ENCODE measurements at regions not wholly inside any gene's neighbourhood (a gene's known extent, or its start where the extent isn't known, plus 50 kb on each side); places are given as distances from the start of the nearest gene placed in this dataset.

DNA sequence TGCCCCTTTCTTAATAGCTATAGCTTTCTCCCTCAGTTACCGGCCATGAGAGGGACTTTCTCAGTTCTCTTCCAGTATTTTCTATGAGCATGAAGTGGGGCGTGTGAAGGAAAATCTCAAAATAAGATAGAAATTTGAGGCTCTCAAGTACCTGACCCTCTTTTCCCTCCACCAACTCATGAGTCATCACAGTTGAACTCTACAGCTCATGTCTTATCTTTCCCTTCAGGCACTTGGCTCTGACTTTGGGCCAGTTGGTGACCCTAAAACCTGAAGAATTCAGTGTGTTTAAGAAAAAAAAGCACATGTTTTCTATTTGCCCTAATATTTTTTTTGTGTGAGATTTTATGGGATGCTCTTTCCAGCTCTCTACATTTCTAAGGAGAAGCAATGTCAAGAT lies 896.7 kb upstream of the ZEB2 start:
- intact Hi-C loops (cut with DNase I) = no loop called here
- WGBS, 2 donors = 96 to 99% methylated on average over 2 of the region's 2 CpGs
- ATAC-seq (ENCODE audit: low FRiP score) = no peak
- Histone ChIP-seq H3K9me3 (ENCODE audit: control insufficient read depth, low read length) (peaks cover 3% of the 10 kb centered on the region), H3K27me3 (ENCODE audit: control insufficient read depth in 1 of 2, insufficient read depth in 2 of 2, low read length in 1 of 2) (no peaks in the 10 kb centered on the region), H3K4me3 (ENCODE audit: low read length in 2 of 2) (no peak overlapping the region), H3K4me1 (ENCODE audit: control insufficient read depth in 1 of 2, insufficient read depth in 2 of 2, low read length in 2 of 2) (no peaks in the 10 kb centered on the region), H3K36me3 (ENCODE audit: control insufficient read depth in 1 of 2, insufficient read depth in 2 of 2, low read length in 1 of 2) (no peaks in the 10 kb centered on the region), H3K27ac (ENCODE audit: low read depth in 1 of 2, low read length in 2 of 2) (no peak overlapping the region)
- DNase-seq = no peak

DNA sequence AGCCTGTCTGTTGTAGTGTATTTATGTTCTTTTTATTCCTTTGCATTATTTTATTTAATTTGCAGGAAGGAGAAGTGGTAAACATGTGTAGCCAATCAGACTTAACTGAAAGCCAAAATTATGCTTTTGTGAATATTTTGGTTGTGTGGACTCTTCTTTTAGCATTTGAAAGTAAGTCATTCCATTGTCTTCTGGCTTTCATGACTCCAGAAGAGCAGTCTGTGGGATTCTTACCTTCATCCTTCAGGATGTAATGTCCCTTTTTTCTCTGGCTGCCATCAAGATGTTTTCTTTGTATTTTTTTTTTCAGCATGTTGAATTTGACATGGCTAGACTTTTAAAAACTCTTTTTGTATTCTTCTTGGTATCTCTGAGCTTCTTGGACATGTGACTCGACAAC lies 895.2 kb upstream of the ZEB2 start:
- Histone ChIP-seq H3K36me3 (ENCODE audit: control insufficient read depth in 1 of 2, insufficient read depth in 2 of 2, low read length in 1 of 2) (no peaks in the 10 kb centered on the region), H3K4me3 (ENCODE audit: low read length in 2 of 2) (no peak overlapping the region), H3K9me3 (ENCODE audit: control insufficient read depth, low read length) (peaks cover 3% of the 10 kb centered on the region), H3K27ac (ENCODE audit: low read depth in 1 of 2, low read length in 2 of 2) (no peak overlapping the region), H3K4me1 (ENCODE audit: control insufficient read depth in 1 of 2, insufficient read depth in 2 of 2, low read length in 2 of 2) (no peaks in the 10 kb centered on the region), H3K27me3 (ENCODE audit: control insufficient read depth in 1 of 2, insufficient read depth in 2 of 2, low read length in 1 of 2) (no peaks in the 10 kb centered on the region)
- DNase-seq (no peak), ATAC-seq (ENCODE audit: low FRiP score) (no peak)
- WGBS, 2 donors = 95 to 97% methylated on average over 1 of the region's 1 CpG
- intact Hi-C loops (cut with DNase I) = no loop called here

DNA sequence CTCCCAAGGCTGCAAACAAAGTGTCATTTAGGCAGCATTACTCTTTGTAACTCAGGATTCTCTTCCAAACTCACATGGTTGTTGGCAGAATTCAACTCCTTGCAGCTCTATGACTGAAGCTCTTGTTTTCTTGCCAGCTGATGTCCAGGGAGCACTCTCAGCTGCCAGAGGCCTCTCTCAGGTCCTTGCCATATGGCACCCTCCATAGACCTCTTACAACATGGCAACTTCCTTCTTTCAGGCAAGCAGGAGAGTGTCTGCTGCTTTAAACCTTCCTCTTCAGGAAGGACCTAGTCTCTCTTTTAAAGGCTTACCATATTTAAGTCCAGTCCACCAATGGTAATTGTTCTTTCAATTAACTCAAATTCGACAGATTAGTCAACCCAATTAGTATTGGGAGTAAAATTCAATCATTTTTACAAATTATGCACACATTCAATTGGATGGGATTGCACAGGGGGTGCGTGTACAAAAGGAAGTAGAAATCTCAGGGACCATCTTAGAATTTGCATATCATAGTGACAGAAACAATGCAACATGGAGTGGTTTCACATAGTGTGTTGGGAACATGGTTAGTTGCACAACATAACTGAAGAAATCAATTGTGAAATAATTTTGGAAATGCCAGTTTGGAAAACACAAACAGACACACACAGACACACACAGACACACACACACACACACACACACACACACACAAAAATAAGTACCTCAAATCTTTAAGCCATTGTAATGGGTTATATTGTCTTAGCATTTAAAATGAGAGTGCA lies 893.5 kb upstream of the ZEB2 start:
- 92 to 93% methylated on average over 2 of the region's 2 CpGs for WGBS, 2 donors
- no peak overlapping the region for H3K4me3 ChIP-seq (ENCODE audit: low read length in 2 of 2)
- ATAC-seq (ENCODE audit: low FRiP score) (no peak), DNase-seq (no peak)
- intact Hi-C loops (cut with DNase I) = no loop called here
- H3K9me3 ChIP-seq (ENCODE audit: control insufficient read depth, low read length) = peaks cover 3% of the 10 kb centered on the region
- H3K27me3 ChIP-seq (ENCODE audit: control insufficient read depth in 1 of 2, insufficient read depth in 2 of 2, low read length in 1 of 2) = no peaks in the 10 kb centered on the region
- no peaks in the 10 kb centered on the region for H3K36me3 ChIP-seq (ENCODE audit: control insufficient read depth in 1 of 2, insufficient read depth in 2 of 2, low read length in 1 of 2)
- H3K27ac ChIP-seq (ENCODE audit: low read depth in 1 of 2, low read length in 2 of 2) = no peak overlapping the region
- no peaks in the 10 kb centered on the region for H3K4me1 ChIP-seq (ENCODE audit: control insufficient read depth in 1 of 2, insufficient read depth in 2 of 2, low read length in 2 of 2)

DNA sequence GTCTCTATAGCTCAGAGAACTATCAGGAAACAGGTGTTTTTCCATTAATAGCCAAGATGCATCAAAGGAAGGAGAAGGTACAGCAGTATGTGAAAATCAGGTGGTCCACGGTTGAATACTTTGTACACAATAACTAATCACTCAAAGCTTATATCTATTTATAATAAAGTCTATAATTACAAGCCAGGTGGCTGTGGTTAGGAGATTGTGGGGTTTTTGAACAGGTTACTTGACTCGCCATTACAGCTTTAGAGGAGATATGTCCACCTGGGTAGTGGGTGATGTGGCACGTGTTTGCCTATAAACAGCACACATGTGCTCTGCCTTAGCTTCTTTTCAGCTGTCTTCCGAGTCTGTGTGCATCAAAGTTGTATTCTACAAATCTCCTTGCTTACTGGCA lies 892.2 kb upstream of the ZEB2 start:
- intact Hi-C loops (cut with DNase I) = no loop called here

DNA sequence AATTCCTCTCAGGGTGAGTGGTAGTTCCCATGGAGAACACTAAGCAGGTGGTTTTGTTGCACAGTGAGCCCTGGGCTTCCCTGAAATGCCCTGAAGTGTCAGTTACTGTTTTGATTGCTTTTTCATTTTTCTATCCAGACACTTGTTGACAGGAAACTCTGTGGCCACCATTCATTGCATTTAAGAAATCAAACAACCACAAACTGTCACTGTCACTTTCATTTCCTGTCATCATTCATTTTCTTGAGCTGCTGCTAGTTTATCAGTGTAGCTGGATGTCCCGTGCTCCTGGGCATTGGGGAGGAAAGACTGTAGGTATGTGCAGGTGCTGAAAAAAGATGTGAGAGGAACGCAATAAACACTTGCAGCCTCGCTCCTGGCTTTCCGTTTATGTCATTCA lies 891.6 kb upstream of the ZEB2 start:
- H3K27ac ChIP-seq (ENCODE audit: low read depth in 1 of 2, low read length in 2 of 2) = no peak overlapping the region

More for the DNA sequence above, 892.2 kb upstream of the ZEB2 start:
- H3K36me3 ChIP-seq (ENCODE audit: control insufficient read depth in 1 of 2, insufficient read depth in 2 of 2, low read length in 1 of 2) = no peaks in the 10 kb centered on the region
- no peak overlapping the region for H3K27ac ChIP-seq (ENCODE audit: low read depth in 1 of 2, low read length in 2 of 2)
- DNase-seq (no peak), ATAC-seq (ENCODE audit: low FRiP score) (no peak)
- WGBS, 2 donors = 93 to 98% methylated on average over 4 of the region's 4 CpGs
- H3K27me3 ChIP-seq (ENCODE audit: control insufficient read depth in 1 of 2, insufficient read depth in 2 of 2, low read length in 1 of 2) = no peaks in the 10 kb centered on the region
- H3K9me3 ChIP-seq (ENCODE audit: control insufficient read depth, low read length) = peaks cover 3% of the 10 kb centered on the region
- no peaks in the 10 kb centered on the region for H3K4me1 ChIP-seq (ENCODE audit: control insufficient read depth in 1 of 2, insufficient read depth in 2 of 2, low read length in 2 of 2)
- no peak overlapping the region for H3K4me3 ChIP-seq (ENCODE audit: low read length in 2 of 2)

DNA sequence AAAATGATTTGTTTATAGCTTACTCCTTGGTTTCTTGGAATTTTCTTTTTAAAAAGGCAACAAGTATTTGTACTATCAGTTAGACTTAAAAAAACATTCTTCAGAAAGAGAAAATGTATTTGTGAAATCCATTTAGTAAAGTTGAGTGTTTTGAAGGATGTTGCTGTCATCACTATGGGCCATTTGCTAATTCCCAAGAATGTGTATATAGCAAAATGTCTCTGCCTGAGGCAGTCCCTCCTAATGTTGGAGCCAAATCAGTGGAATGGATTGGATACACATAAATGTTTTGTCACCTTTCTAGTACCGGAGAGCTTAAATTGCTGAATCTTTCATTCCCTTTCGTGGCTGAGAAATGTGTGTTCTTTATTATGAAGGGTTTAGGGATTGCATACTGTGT lies 890.2 kb upstream of the ZEB2 start:
- 51 to 70% methylated on average over 2 of the region's 2 CpGs for WGBS, 2 donors
- DNase-seq (no peak), ATAC-seq (ENCODE audit: low FRiP score) (no peak)
- Histone ChIP-seq H3K9me3 (ENCODE audit: control insufficient read depth, low read length) (peaks cover 3% of the 10 kb centered on the region), H3K36me3 (ENCODE audit: control insufficient read depth in 1 of 2, insufficient read depth in 2 of 2, low read length in 1 of 2) (no peaks in the 10 kb centered on the region), H3K27me3 (ENCODE audit: control insufficient read depth in 1 of 2, insufficient read depth in 2 of 2, low read length in 1 of 2) (no peaks in the 10 kb centered on the region), H3K27ac (ENCODE audit: low read depth in 1 of 2, low read length in 2 of 2) (no peak overlapping the region), H3K4me3 (ENCODE audit: low read length in 2 of 2) (no peak overlapping the region), H3K4me1 (ENCODE audit: control insufficient read depth in 1 of 2, insufficient read depth in 2 of 2, low read length in 2 of 2) (no peaks in the 10 kb centered on the region)
- intact Hi-C loops (cut with DNase I) = no loop called here

More for the DNA sequence above, 891.6 kb upstream of the ZEB2 start:
- 83 to 84% methylated on average over 4 of the region's 4 CpGs for WGBS, 2 donors
- ATAC-seq (ENCODE audit: low FRiP score) (no peak), DNase-seq (no peak)
- Histone ChIP-seq H3K9me3 (ENCODE audit: control insufficient read depth, low read length) (peaks cover 3% of the 10 kb centered on the region), H3K4me1 (ENCODE audit: control insufficient read depth in 1 of 2, insufficient read depth in 2 of 2, low read length in 2 of 2) (no peaks in the 10 kb centered on the region), H3K27me3 (ENCODE audit: control insufficient read depth in 1 of 2, insufficient read depth in 2 of 2, low read length in 1 of 2) (no peaks in the 10 kb centered on the region), H3K36me3 (ENCODE audit: control insufficient read depth in 1 of 2, insufficient read depth in 2 of 2, low read length in 1 of 2) (no peaks in the 10 kb centered on the region), H3K4me3 (ENCODE audit: low read length in 2 of 2) (no peak overlapping the region)
- intact Hi-C loops (cut with DNase I) = no loop called here

DNA sequence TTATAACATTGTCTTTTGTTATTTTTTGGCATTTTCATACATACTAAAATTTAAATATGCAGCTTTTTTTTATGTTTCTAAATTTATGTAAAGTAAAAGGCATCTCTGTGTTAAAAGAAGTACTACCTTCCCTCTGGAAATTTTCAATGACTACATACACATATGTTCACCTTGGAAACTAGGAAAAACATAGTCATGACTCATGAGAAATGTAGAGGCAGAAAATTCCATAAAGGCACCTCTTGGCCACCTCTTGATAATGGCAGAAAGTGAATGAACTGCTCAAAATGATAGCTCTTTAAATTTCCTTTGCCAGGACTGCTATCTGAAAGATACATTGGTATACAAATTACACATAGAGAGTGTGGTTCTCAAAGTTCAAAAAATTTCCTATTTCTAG lies 889.1 kb upstream of the ZEB2 start:
- H3K27ac ChIP-seq (ENCODE audit: low read depth in 1 of 2, low read length in 2 of 2) = no peak overlapping the region
- no peaks in the 10 kb centered on the region for H3K36me3 ChIP-seq (ENCODE audit: control insufficient read depth in 1 of 2, insufficient read depth in 2 of 2, low read length in 1 of 2)
- intact Hi-C loops (cut with DNase I) = no loop called here
- ATAC-seq (ENCODE audit: low FRiP score) (no peak), DNase-seq (no peak)
- H3K4me3 ChIP-seq (ENCODE audit: low read length in 2 of 2) = no peak overlapping the region
- no peaks in the 10 kb centered on the region for H3K27me3 ChIP-seq (ENCODE audit: control insufficient read depth in 1 of 2, insufficient read depth in 2 of 2, low read length in 1 of 2)
- H3K9me3 ChIP-seq (ENCODE audit: control insufficient read depth, low read length) = peaks cover 3% of the 10 kb centered on the region
- no peaks in the 10 kb centered on the region for H3K4me1 ChIP-seq (ENCODE audit: control insufficient read depth in 1 of 2, insufficient read depth in 2 of 2, low read length in 2 of 2)

DNA sequence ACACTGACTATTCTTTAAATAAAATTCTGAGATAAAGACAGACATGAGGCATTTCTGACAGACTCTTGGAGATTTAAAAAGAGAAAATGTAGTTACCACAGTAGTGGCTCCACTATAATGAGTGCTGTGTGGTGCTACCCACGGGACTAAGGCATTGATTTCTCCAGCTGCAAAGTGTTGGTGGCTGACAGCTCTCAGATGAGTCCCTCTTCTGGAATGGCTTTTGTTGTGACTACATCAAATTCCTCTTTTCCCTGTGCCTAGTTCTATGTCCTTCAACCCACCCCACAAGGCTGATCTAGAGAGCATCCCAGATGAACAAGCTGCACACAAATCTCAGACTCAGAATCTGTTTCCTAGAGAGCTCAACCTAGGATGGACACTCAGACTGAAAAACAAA lies 884.8 kb upstream of the ZEB2 start:
- DNase-seq = no peak
- intact Hi-C loops (cut with DNase I) = no loop called here
- 48 to 62% methylated on average over 1 of the region's 1 CpG for WGBS, 2 donors

DNA sequence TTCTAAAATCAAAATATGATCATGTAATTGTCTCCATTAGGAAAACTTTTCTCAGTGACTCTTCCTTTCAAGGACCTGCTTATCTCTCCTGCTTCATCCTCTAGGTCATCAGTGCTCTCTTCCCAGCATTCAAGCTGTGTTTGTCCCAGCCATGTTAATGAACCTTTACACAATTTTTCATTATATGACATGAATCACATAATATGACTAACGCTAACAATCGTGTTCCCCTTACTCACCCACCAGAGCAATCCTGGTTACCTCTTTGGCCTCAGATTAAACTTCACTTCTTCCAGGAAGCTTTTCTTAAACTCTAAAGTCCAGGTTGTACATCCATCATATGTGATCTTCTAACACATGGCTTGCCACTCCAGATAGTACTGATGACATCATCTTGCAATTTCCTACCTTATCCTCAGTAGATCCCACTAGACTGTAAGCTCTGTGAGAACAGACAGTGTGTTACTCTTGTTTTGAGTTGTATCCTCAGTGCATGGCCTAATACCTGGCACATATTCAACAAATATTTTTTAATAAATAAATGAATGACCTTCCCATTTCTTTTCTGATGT lies 882.9 kb upstream of the ZEB2 start:
- Histone ChIP-seq H3K36me3 (ENCODE audit: control insufficient read depth in 1 of 2, insufficient read depth in 2 of 2, low read length in 1 of 2) (no peaks in the 10 kb centered on the region), H3K27me3 (ENCODE audit: control insufficient read depth in 1 of 2, insufficient read depth in 2 of 2, low read length in 1 of 2) (no peaks in the 10 kb centered on the region), H3K27ac (ENCODE audit: low read depth in 1 of 2, low read length in 2 of 2) (no peak overlapping the region), H3K4me3 (ENCODE audit: low read length in 2 of 2) (no peak overlapping the region), H3K9me3 (ENCODE audit: control insufficient read depth, low read length) (no peaks in the 10 kb centered on the region), H3K4me1 (ENCODE audit: control insufficient read depth in 1 of 2, insufficient read depth in 2 of 2, low read length in 2 of 2) (no peaks in the 10 kb centered on the region)
- ATAC-seq (ENCODE audit: low FRiP score) (no peak), DNase-seq (no peak)
- intact Hi-C loops (cut with DNase I) = no loop called here
- WGBS, 2 donors = 90% methylated on average over 2 of the region's 2 CpGs

More for the DNA sequence above, 884.8 kb upstream of the ZEB2 start:
- Histone ChIP-seq H3K27ac (ENCODE audit: low read depth in 1 of 2, low read length in 2 of 2) (no peak overlapping the region), H3K27me3 (ENCODE audit: control insufficient read depth in 1 of 2, insufficient read depth in 2 of 2, low read length in 1 of 2) (no peaks in the 10 kb centered on the region), H3K4me3 (ENCODE audit: low read length in 2 of 2) (no peak overlapping the region), H3K9me3 (ENCODE audit: control insufficient read depth, low read length) (no peaks in the 10 kb centered on the region), H3K4me1 (ENCODE audit: control insufficient read depth in 1 of 2, insufficient read depth in 2 of 2, low read length in 2 of 2) (no peaks in the 10 kb centered on the region), H3K36me3 (ENCODE audit: control insufficient read depth in 1 of 2, insufficient read depth in 2 of 2, low read length in 1 of 2) (no peaks in the 10 kb centered on the region)
- ATAC-seq (ENCODE audit: low FRiP score) = no peak
